ENCODE measurements at regions not wholly inside any gene's neighbourhood (a gene's known extent, or its start where the extent isn't known, plus 50 kb on each side); places are given as distances from the start of the nearest gene placed in this dataset.

DNA sequence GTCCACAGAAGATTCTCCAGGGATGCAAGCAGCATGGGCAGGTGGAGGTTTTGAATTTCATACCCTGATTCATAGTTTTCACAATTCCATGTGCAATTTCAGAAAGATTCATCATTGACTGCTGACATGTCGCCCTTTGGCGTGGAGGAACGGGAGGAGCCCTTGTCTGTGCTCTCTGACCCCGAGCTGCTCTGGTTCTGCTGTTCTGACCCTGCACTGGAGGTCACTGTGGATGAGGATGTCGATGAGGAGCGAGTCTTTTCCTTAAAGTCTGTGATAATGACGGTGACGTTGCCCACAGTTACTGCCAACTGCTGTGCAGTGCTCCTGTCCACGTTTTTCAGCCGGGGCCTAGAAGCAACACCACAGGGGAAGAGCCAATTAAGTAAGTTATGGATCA is 470.0 kb downstream of the SHQ1 start:
- TF ChIP-seq POLR2A (IDR thresholded peaks at IDR 0.05) (no peak), POLR2AphosphoS5 (IDR thresholded peaks at IDR 0.05; ENCODE audit: insufficient read depth in 1 of 2, low read depth in 1 of 2) (no peak)
- TF ChIP-seq, protein P1, sequence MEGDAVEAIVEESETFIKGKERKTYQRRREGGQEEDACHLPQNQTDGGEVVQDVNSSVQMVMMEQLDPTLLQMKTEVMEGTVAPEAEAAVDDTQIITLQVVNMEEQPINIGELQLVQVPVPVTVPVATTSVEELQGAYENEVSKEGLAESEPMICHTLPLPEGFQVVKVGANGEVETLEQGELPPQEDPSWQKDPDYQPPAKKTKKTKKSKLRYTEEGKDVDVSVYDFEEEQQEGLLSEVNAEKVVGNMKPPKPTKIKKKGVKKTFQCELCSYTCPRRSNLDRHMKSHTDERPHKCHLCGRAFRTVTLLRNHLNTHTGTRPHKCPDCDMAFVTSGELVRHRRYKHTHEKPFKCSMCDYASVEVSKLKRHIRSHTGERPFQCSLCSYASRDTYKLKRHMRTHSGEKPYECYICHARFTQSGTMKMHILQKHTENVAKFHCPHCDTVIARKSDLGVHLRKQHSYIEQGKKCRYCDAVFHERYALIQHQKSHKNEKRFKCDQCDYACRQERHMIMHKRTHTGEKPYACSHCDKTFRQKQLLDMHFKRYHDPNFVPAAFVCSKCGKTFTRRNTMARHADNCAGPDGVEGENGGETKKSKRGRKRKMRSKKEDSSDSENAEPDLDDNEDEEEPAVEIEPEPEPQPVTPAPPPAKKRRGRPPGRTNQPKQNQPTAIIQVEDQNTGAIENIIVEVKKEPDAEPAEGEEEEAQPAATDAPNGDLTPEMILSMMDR (IDR thresholded peaks at IDR 0.05) = no peak

Measured in vagina (tissue), 2 donors.